ENCODE measurements at regions not wholly inside any gene's neighbourhood (a gene's known extent, or its start where the extent isn't known, plus 50 kb on each side); places are given as distances from the start of the nearest gene placed in this dataset.

DNA sequence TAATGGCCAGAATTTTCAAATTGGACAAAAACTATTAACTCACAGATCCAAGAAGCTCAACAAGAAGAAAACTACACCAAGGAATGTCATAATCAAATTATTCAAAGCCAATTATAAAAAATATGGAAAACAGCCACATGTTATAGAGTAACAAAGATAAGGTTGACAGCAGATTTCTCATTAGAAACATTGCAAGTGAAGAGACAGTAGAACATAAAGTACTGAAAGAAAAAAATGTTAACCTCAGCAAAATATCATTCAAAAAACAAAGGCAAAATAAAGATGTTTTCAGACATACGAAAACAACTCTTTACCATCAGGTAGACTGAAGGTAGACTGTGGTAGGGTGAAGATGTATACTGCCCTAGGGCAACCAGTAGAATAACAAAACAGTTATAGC lies 83.4 kb downstream of the KCNRG start:
- no peak for DNase-seq
- ChIA-PET CTCF (no interaction called here), POLR2A (ENCODE audit: unreplicated experiment) (no interaction called here)
- H3K4me3 ChIP-seq: no peak overlapping the region
- 0 out of 2 replicates have a peak, but pooled peaks cover 4% of the 10 kb centered on the region for H3F3A ChIP-seq (ENCODE audit: insufficient read depth, low read depth)
- no peaks in the 10 kb centered on the region for H3K27me3 ChIP-seq (ENCODE audit: insufficient read depth, low read depth)
- H3K36me3 ChIP-seq (ENCODE audit: low read depth): peaks cover 26% of the 10 kb centered on the region
- 0 out of 2 replicates have a peak, but pooled peaks cover 4% of the 10 kb centered on the region for H3K4me1 ChIP-seq (replicated peaks; ENCODE audit: insufficient read depth)
- H3K79me2 ChIP-seq (ENCODE audit: low read depth): peaks cover 60% of the 10 kb centered on the region
- H3K4me2 ChIP-seq: no peak overlapping the region
- no peak overlapping the region for H3K27ac ChIP-seq
- H3K9me2 ChIP-seq (ENCODE audit: insufficient read depth): no peaks in the 10 kb centered on the region
- no TSS peak for BruUV-seq (replicated peaks)
- no peak overlapping the region for H2AFZ ChIP-seq
- TF ChIP-seq, protein P1, sequence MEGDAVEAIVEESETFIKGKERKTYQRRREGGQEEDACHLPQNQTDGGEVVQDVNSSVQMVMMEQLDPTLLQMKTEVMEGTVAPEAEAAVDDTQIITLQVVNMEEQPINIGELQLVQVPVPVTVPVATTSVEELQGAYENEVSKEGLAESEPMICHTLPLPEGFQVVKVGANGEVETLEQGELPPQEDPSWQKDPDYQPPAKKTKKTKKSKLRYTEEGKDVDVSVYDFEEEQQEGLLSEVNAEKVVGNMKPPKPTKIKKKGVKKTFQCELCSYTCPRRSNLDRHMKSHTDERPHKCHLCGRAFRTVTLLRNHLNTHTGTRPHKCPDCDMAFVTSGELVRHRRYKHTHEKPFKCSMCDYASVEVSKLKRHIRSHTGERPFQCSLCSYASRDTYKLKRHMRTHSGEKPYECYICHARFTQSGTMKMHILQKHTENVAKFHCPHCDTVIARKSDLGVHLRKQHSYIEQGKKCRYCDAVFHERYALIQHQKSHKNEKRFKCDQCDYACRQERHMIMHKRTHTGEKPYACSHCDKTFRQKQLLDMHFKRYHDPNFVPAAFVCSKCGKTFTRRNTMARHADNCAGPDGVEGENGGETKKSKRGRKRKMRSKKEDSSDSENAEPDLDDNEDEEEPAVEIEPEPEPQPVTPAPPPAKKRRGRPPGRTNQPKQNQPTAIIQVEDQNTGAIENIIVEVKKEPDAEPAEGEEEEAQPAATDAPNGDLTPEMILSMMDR (conservative IDR thresholded peaks at IDR 0.05): no peak
- no peak for TF ChIP-seq EZH2 (IDR thresholded peaks at IDR 0.05; ENCODE audit: low read depth)
- no peaks in the 10 kb centered on the region for H4K20me1 ChIP-seq (ENCODE audit: insufficient read depth)
- intact Hi-C loops (cut with micrococcal nuclease; ENCODE audit: unreplicated experiment): no loop called here
- peaks cover 24% of the 10 kb centered on the region for H3K9me3 ChIP-seq (ENCODE audit: insufficient read depth, low read depth)

DNA sequence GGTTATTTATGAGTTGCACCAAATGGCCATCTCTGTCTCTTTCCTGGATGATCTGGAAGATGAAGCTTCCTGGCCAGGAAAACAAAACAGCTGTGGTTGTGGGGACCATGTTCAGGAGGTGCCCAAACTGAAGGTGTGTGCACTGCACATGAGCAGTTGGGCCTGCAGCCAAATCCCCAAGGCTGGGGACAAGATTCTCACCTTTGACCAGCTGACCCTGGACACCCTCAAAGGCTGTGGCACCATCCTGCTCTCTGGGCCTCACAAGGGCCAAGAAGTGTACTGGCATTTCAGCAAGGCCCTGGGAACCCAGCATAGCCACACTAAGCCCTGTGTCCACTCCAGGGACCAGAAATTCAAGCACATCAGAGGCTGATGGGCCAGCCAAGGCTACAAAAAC lies 84.2 kb downstream of the KCNRG start:
- Histone ChIP-seq H3K27ac (no peak overlapping the region), H3K9me3 (ENCODE audit: insufficient read depth, low read depth) (peaks cover 24% of the 10 kb centered on the region), H4K20me1 (ENCODE audit: insufficient read depth) (no peaks in the 10 kb centered on the region), H3K27me3 (ENCODE audit: insufficient read depth, low read depth) (no peaks in the 10 kb centered on the region), H3K4me2 (no peak overlapping the region), H3K9me2 (ENCODE audit: insufficient read depth) (no peaks in the 10 kb centered on the region), H3F3A (ENCODE audit: insufficient read depth, low read depth) (0 out of 2 replicates have a peak, but pooled peaks cover 12% of the 10 kb centered on the region), H3K4me1 (replicated peaks; ENCODE audit: insufficient read depth) (peaks cover 12% of the 10 kb centered on the region), H2AFZ (no peak overlapping the region), H3K4me3 (no peak overlapping the region), H3K79me2 (ENCODE audit: low read depth) (peaks cover 60% of the 10 kb centered on the region), H3K36me3 (ENCODE audit: low read depth) (peaks cover 26% of the 10 kb centered on the region)
- CTCF ChIA-PET: no interaction called here
- no TSS peak for BruUV-seq (replicated peaks)
- intact Hi-C loops (cut with micrococcal nuclease; ENCODE audit: unreplicated experiment): no loop called here
- POLR2A ChIA-PET (ENCODE audit: unreplicated experiment): no interaction called here
- TF ChIP-seq, protein P1 (conservative IDR thresholded peaks at IDR 0.05): no peak
- TF ChIP-seq EZH2 (IDR thresholded peaks at IDR 0.05; ENCODE audit: low read depth): no peak
- DNase-seq: no peak

DNA sequence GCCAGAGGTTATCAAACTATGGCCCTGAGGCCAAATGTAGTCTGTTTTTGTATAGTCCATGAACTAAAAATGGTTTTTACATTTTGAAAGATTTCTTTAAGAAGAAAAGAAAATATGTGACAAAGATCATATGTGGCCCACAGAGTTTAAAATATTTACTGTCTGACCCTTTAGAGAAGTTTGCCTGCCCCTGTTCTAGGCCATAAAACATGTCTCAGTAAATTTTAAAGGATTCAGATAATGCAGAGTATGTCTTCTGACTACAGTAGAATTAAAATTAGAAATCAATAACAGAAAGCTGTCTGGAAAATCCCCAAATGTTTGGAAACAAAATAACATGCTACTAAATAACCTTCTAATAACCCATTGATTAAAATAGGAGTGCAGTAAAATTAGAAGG lies 86.3 kb downstream of the KCNRG start:
- Histone ChIP-seq H3K4me3 (no peak overlapping the region), H3K4me2 (no peak overlapping the region), H3K36me3 (ENCODE audit: low read depth) (peaks cover 43% of the 10 kb centered on the region), H3K4me1 (replicated peaks; ENCODE audit: insufficient read depth) (peaks cover 20% of the 10 kb centered on the region), H3K9me2 (ENCODE audit: insufficient read depth) (no peaks in the 10 kb centered on the region), H3F3A (ENCODE audit: insufficient read depth, low read depth) (0 out of 2 replicates have a peak, but pooled peaks cover 16% of the 10 kb centered on the region), H2AFZ (no peak overlapping the region), H3K9me3 (ENCODE audit: insufficient read depth, low read depth) (peaks cover 24% of the 10 kb centered on the region), H4K20me1 (ENCODE audit: insufficient read depth) (no peaks in the 10 kb centered on the region), H3K79me2 (ENCODE audit: low read depth) (peaks cover 43% of the 10 kb centered on the region), H3K27ac (no peak overlapping the region), H3K27me3 (ENCODE audit: insufficient read depth, low read depth) (no peaks in the 10 kb centered on the region)
- ChIA-PET CTCF (interaction anchor here (0.7 kb wide), 1 partner anchor 17 kb away, joined by 4 read pairs; no protein-coding TSS in a partner anchor), POLR2A (ENCODE audit: unreplicated experiment) (interaction anchor here (1.0 kb wide), 1 partner anchor 24 kb away, joined by 8 read pairs; no protein-coding TSS in a partner anchor)
- no peak for DNase-seq
- no TSS peak for BruUV-seq (replicated peaks)
- intact Hi-C loops (cut with micrococcal nuclease; ENCODE audit: unreplicated experiment): no loop called here
- TF ChIP-seq, protein P1 (conservative IDR thresholded peaks at IDR 0.05): no peak

Measured in PC-9 (cell line).